GM12878 (cell line): ENCODE measurements at regions not wholly inside any gene's neighbourhood (a gene's known extent, or its start where the extent isn't known, plus 50 kb on each side); places are given as distances from the start of the nearest gene placed in this dataset.
"Not testable (repeated sequence)": the region's sequence is repeated elsewhere in the genome, so short reads cannot be mapped to it uniquely, and the experiment has no call there.

Experiments used
- ATAC-seq: fragments of 200-7000 bp; cut with Tn5 transposase; 3 replicates; pipeline ENCODE4 v1.9.1; 2020; ENCODE audit warnings: mild to moderate bottlenecking, moderate library complexity
- BruUV-seq: library from RNA; stranded (reverse); fragments of 400-500 nt; replicated peaks from 2 replicates; lab custom pipeline; 2021; lab: Mats Ljungman, UMichigan
- CTCF ChIA-PET: fragments of 300-600 bp; sonication (Branson Sonifier 250); formaldehyde crosslinking; extraction: SDS; loops from one replicate; lab custom pipeline; 2021; ENCODE audit warnings: inconsistent platforms; lab: Yijun Ruan, JAX
- POLR2A ChIA-PET: fragments of 350-600 bp; formaldehyde crosslinking; extraction: SDS; loops from one replicate; lab custom pipeline; 2021; ENCODE audit warnings: inconsistent platforms; lab: Charles Lee
- RAD21 ChIA-PET: fragments of 300-600 bp; sonication (Branson Sonifier 250); formaldehyde crosslinking; loops from one replicate; lab custom pipeline; 2023; ENCODE audit warnings: antibody characterized with exemption; ENCODE audit not compliant: unreplicated experiment; lab: Charles Lee
- SMC1A ChIA-PET: fragments of 300-600 bp; sonication (Branson Sonifier 250); formaldehyde crosslinking; loops from one replicate; lab custom pipeline; 2023; ENCODE audit not compliant: unreplicated experiment, uncharacterized antibody; lab: Charles Lee
- DNase-seq: peaks from one replicate; pipeline ENCODE4 v3.0.0-alpha.2; 2011; ENCODE audit warnings: low read depth, low spot score
- FAIRE-seq: peaks from 3 replicates; lab custom pipeline; 2011; peaks lifted over from hg19 to GRCh38; lab: Jason Lieb, UNC
- H2AFZ ChIP-seq: 2 replicates; pipeline ENCODE4 v1.6.0; 2011; ENCODE audit warnings: low read depth, low read length, control low read depth; ENCODE audit not compliant: control insufficient read depth
- H3K27ac ChIP-seq: 2 replicates; pipeline ENCODE4 v1.5.1; 2011; ENCODE audit warnings: control low read depth; ENCODE audit not compliant: control insufficient read depth, insufficient read depth
- H3K27me3 ChIP-seq, 2 experiments: replicated peaks in 1 of 2; 2 replicates each; pipeline versions ENCODE4 v1.6.0 to v1.6.1; 2011; ENCODE audit warnings: low read length in 1 of 2; ENCODE audit not compliant: control insufficient read depth in 2 of 2, insufficient read depth in 2 of 2
- H3K36me3 ChIP-seq, 2 experiments: 2 replicates each; pipeline ENCODE4 v1.5.1; 2011; ENCODE audit warnings: low read length in 1 of 2; ENCODE audit not compliant: control insufficient read depth in 2 of 2, insufficient read depth in 2 of 2
- H3K4me1 ChIP-seq: 2 replicates; pipeline ENCODE4 v1.6.1; 2011; ENCODE audit warnings: mild to moderate bottlenecking, low read length, moderate library complexity, mixed read lengths; ENCODE audit not compliant: control insufficient read depth, insufficient read depth
- H3K4me2 ChIP-seq: 2 replicates; pipeline ENCODE4 v1.6.0; 2011; ENCODE audit warnings: control low read depth; ENCODE audit not compliant: control insufficient read depth, insufficient read depth
- H3K4me3 ChIP-seq: fragments of 200-600 bp; sonication (generic); 2 replicates; pipeline ENCODE4 v1.5.1; 2016
- H3K79me2 ChIP-seq: 2 replicates; pipeline ENCODE4 v1.6.0; 2011; ENCODE audit warnings: low read length; ENCODE audit not compliant: control insufficient read depth, insufficient read depth
- H3K9ac ChIP-seq: 2 replicates; pipeline ENCODE4 v1.8.0; 2011; ENCODE audit warnings: low read length, control low read depth, mixed read lengths; ENCODE audit not compliant: control insufficient read depth, insufficient read depth
- H3K9me3 ChIP-seq: replicated peaks from 3 replicates; pipeline ENCODE4 v1.5.1; 2011; ENCODE audit warnings: mild to moderate bottlenecking, low read length; ENCODE audit not compliant: control insufficient read depth, insufficient read depth
- H4K20me1 ChIP-seq: 2 replicates; pipeline ENCODE4 v1.6.0; 2011; ENCODE audit not compliant: control insufficient read depth, insufficient read depth
- IKZF2 ChIP-seq, 2 experiments: fragments of 450-650 bp; IDR thresholded peaks; 2 replicates each; pipeline ENCODE4 v1.6.1; 2017; ENCODE audit warnings: mild to moderate bottlenecking in 2 of 2, moderate library complexity in 2 of 2
- PAX5 ChIP-seq: IDR thresholded peaks from 2 replicates; pipeline ENCODE4 v1.6.1; 2011; ENCODE audit warnings: low read depth, low read length, borderline replicate concordance
- SMC3 ChIP-seq: IDR thresholded peaks from 2 replicates; pipeline ENCODE4 v1.6.1; 2011; ENCODE audit warnings: low read length, improper control_type of control experiment, borderline replicate concordance
- STAT1 ChIP-seq: fragments of 450-650 bp; conservative IDR thresholded peaks from 2 replicates; pipeline ENCODE4 v1.6.1; 2014; ENCODE audit warnings: antibody characterized with exemption, mild to moderate bottlenecking
- TCF3 ChIP-seq: IDR thresholded peaks from 2 replicates; pipeline ENCODE4 v1.6.1; 2012; ENCODE audit warnings: low read depth, mild to moderate bottlenecking, low read length, borderline replicate concordance; ENCODE audit not compliant: insufficient read depth
- ZNF24 ChIP-seq: fragments of 450-650 bp; IDR thresholded peaks from 2 replicates; pipeline ENCODE4 v1.6.1; 2017; ENCODE audit warnings: antibody characterized with exemption, mild to moderate bottlenecking
- ZNF384 ChIP-seq: IDR thresholded peaks from 2 replicates; pipeline ENCODE4 v1.6.1; 2012; ENCODE audit warnings: low read depth, mild to moderate bottlenecking, low read length, improper control_type of control experiment, borderline replicate concordance
- WGBS: methylation state at CpG from one replicate; pipeline ENCODE4 v1.1.6; 2016; ENCODE audit warnings: low lambda C conversion rate; ENCODE audit not compliant: insufficient replicate concordance, insufficient coverage; ENCODE audit errors: missing lambda C conversion rate; 5-methylcytosine and 5-hydroxymethylcytosine counted together
- in situ Hi-C: fragments of 300-500 bp; cut with MboI; formaldehyde crosslinking; loops from 9 replicates; pipeline ENCODE4 v1.14.3; 2018; ENCODE audit warnings: mixed read lengths
- intact Hi-C: fragments of 100-400 bp; cut with micrococcal nuclease; formaldehyde crosslinking; loops from one replicate; pipeline ENCODE4 v1.14.2; 2022; ENCODE audit not compliant: unreplicated experiment
- TF ChIP-seq, protein P1 (sequence below): fragments of 450-650 bp; IDR thresholded peaks from 2 replicates; pipeline ENCODE4 v1.6.1; 2016; ENCODE audit warnings: mild to moderate bottlenecking, moderate library complexity, borderline replicate concordance
- TF ChIP-seq, protein P2 (sequence below): IDR thresholded peaks from 2 replicates; pipeline ENCODE4 v1.6.1; 2011; ENCODE audit warnings: low read depth, low read length, improper control_type of control experiment, borderline replicate concordance
- TF ChIP-seq, protein P3 (sequence below): fragments of 450-650 bp; conservative IDR thresholded peaks from 2 replicates; pipeline ENCODE4 v1.6.1; 2017; ENCODE audit warnings: mild to moderate bottlenecking, moderate library complexity

DNA sequence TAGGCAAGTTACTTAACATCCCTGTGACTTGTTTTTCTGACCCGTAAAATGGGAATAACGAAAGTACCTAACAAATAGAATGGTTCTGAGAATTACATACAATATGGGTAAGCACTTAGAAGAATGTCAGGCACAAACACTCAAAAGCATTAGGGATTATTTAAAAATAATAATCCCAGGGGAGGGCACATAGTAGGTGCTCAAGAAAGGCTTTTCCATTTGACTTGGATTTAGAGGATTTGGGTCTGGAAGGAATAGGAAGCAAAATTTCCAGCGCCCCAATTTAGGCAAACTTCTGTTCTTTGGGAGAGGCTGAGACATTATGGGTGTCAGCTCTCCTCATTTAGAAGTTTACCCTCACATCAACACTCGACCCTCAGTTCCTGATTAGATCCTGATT is 115.5 kb downstream of the SYF2 start (continued):
- TF ChIP-seq, protein P1, sequence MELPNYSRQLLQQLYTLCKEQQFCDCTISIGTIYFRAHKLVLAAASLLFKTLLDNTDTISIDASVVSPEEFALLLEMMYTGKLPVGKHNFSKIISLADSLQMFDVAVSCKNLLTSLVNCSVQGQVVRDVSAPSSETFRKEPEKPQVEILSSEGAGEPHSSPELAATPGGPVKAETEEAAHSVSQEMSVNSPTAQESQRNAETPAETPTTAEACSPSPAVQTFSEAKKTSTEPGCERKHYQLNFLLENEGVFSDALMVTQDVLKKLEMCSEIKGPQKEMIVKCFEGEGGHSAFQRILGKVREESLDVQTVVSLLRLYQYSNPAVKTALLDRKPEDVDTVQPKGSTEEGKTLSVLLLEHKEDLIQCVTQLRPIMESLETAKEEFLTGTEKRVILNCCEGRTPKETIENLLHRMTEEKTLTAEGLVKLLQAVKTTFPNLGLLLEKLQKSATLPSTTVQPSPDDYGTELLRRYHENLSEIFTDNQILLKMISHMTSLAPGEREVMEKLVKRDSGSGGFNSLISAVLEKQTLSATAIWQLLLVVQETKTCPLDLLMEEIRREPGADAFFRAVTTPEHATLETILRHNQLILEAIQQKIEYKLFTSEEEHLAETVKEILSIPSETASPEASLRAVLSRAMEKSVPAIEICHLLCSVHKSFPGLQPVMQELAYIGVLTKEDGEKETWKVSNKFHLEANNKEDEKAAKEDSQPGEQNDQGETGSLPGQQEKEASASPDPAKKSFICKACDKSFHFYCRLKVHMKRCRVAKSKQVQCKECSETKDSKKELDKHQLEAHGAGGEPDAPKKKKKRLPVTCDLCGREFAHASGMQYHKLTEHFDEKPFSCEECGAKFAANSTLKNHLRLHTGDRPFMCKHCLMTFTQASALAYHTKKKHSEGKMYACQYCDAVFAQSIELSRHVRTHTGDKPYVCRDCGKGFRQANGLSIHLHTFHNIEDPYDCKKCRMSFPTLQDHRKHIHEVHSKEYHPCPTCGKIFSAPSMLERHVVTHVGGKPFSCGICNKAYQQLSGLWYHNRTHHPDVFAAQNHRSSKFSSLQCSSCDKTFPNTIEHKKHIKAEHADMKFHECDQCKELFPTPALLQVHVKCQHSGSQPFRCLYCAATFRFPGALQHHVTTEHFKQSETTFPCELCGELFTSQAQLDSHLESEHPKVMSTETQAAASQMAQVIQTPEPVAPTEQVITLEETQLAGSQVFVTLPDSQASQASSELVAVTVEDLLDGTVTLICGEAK: no peak
- no peak for TF ChIP-seq ZNF24
- TF ChIP-seq, protein P2, sequence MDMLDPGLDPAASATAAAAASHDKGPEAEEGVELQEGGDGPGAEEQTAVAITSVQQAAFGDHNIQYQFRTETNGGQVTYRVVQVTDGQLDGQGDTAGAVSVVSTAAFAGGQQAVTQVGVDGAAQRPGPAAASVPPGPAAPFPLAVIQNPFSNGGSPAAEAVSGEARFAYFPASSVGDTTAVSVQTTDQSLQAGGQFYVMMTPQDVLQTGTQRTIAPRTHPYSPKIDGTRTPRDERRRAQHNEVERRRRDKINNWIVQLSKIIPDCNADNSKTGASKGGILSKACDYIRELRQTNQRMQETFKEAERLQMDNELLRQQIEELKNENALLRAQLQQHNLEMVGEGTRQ: no peak
- TF ChIP-seq TCF3: no peak
- TF ChIP-seq ZNF384: no peak
- no peak for TF ChIP-seq PAX5
- TF ChIP-seq IKZF2 (IDR thresholded peaks at IDR 0.05): no peak
- TF ChIP-seq SMC3: no peak
- TF ChIP-seq, protein P3, sequence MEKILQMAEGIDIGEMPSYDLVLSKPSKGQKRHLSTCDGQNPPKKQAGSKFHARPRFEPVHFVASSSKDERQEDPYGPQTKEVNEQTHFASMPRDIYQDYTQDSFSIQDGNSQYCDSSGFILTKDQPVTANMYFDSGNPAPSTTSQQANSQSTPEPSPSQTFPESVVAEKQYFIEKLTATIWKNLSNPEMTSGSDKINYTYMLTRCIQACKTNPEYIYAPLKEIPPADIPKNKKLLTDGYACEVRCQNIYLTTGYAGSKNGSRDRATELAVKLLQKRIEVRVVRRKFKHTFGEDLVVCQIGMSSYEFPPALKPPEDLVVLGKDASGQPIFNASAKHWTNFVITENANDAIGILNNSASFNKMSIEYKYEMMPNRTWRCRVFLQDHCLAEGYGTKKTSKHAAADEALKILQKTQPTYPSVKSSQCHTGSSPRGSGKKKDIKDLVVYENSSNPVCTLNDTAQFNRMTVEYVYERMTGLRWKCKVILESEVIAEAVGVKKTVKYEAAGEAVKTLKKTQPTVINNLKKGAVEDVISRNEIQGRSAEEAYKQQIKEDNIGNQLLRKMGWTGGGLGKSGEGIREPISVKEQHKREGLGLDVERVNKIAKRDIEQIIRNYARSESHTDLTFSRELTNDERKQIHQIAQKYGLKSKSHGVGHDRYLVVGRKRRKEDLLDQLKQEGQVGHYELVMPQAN: no peak
- no peak for TF ChIP-seq STAT1

DNA sequence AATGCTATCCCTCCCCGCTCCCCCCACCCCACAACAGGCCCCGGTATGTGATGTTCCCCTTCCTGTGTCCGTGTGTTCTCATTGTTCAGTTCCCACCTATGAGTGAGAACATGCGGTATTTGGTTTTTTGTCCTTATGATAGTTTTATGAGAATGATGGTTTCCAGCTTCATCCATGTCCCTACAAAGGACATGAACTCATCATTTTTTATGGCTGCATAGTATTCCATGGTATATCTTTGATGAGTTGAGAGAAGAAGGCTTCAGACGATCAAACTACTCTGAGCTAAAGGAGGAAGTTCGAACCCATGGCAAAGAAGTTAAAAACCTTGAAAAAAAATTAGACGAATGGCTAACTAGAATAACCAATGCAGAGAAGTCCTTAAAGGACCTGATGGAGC is 116.2 kb downstream of the SYF2 start:
- POLR2A ChIA-PET, H3K27me3 ChIP-seq, FAIRE-seq, BruUV-seq, H3K27ac ChIP-seq, H3K4me2 ChIP-seq, H3K36me3 ChIP-seq, RAD21 ChIA-PET, H3K9ac ChIP-seq, H4K20me1 ChIP-seq, H2AFZ ChIP-seq, H3K79me2 ChIP-seq, H3K4me1 ChIP-seq, ATAC-seq, DNase-seq, in situ Hi-C loops, H3K4me3 ChIP-seq, H3K9me3 ChIP-seq: not testable (repeated sequence)
- CTCF ChIA-PET: interaction anchor here (0.8 kb wide), 1 partner anchor 11 kb away, joined by 3 read pairs; no protein-coding TSS in a partner anchor
- SMC1A ChIA-PET: interaction anchor here (2.0 kb wide), 1 partner anchor 15 kb away, joined by 4 read pairs; no protein-coding TSS in a partner anchor
- WGBS: 57% methylated on average over 6 of the region's 7 CpGs
- intact Hi-C loops: loop anchor here (10.0 kb wide), 1 partner anchor 89 kb away; no protein-coding TSS in a partner anchor
